GM12878 (cell line): ENCODE measurements at regions not wholly inside any gene's neighbourhood (a gene's known extent, or its start where the extent isn't known, plus 50 kb on each side); places are given as distances from the start of the nearest gene placed in this dataset.

ENCODE experiments used
- ATAC-seq: fragments of 200-7000 bp; cut with Tn5 transposase; 3 replicates; pipeline ENCODE4 v1.9.1; 2020; ENCODE audit warnings: mild to moderate bottlenecking, moderate library complexity
- BruUV-seq: library from RNA; stranded (reverse); fragments of 400-500 nt; replicated peaks from 2 replicates; lab custom pipeline; 2021; lab: Mats Ljungman, UMichigan
- CTCF ChIA-PET: fragments of 300-600 bp; sonication (Branson Sonifier 250); formaldehyde crosslinking; extraction: SDS; loops from one replicate; lab custom pipeline; 2021; ENCODE audit warnings: inconsistent platforms; lab: Yijun Ruan, JAX
- POLR2A ChIA-PET: fragments of 350-600 bp; formaldehyde crosslinking; extraction: SDS; loops from one replicate; lab custom pipeline; 2021; ENCODE audit warnings: inconsistent platforms; lab: Charles Lee
- RAD21 ChIA-PET: fragments of 300-600 bp; sonication (Branson Sonifier 250); formaldehyde crosslinking; loops from one replicate; lab custom pipeline; 2023; ENCODE audit warnings: antibody characterized with exemption; ENCODE audit not compliant: unreplicated experiment; lab: Charles Lee
- SMC1A ChIA-PET: fragments of 300-600 bp; sonication (Branson Sonifier 250); formaldehyde crosslinking; loops from one replicate; lab custom pipeline; 2023; ENCODE audit not compliant: unreplicated experiment, uncharacterized antibody; lab: Charles Lee
- DNase-seq: peaks from one replicate; pipeline ENCODE4 v3.0.0-alpha.2; 2011; ENCODE audit warnings: low read depth, low spot score
- FAIRE-seq: peaks from 3 replicates; lab custom pipeline; 2011; peaks lifted over from hg19 to GRCh38; lab: Jason Lieb, UNC
- H2AFZ ChIP-seq: 2 replicates; pipeline ENCODE4 v1.6.0; 2011; ENCODE audit warnings: low read depth, low read length, control low read depth; ENCODE audit not compliant: control insufficient read depth
- H3K27ac ChIP-seq: 2 replicates; pipeline ENCODE4 v1.5.1; 2011; ENCODE audit warnings: control low read depth; ENCODE audit not compliant: control insufficient read depth, insufficient read depth
- H3K27me3 ChIP-seq, 2 experiments: replicated peaks in 1 of 2; 2 replicates each; pipeline versions ENCODE4 v1.6.0 to v1.6.1; 2011; ENCODE audit warnings: low read length in 1 of 2; ENCODE audit not compliant: control insufficient read depth in 2 of 2, insufficient read depth in 2 of 2
- H3K36me3 ChIP-seq, 2 experiments: 2 replicates each; pipeline ENCODE4 v1.5.1; 2011; ENCODE audit warnings: low read length in 1 of 2; ENCODE audit not compliant: control insufficient read depth in 2 of 2, insufficient read depth in 2 of 2
- H3K4me1 ChIP-seq: 2 replicates; pipeline ENCODE4 v1.6.1; 2011; ENCODE audit warnings: mild to moderate bottlenecking, low read length, moderate library complexity, mixed read lengths; ENCODE audit not compliant: control insufficient read depth, insufficient read depth
- H3K4me2 ChIP-seq: 2 replicates; pipeline ENCODE4 v1.6.0; 2011; ENCODE audit warnings: control low read depth; ENCODE audit not compliant: control insufficient read depth, insufficient read depth
- H3K4me3 ChIP-seq: fragments of 200-600 bp; sonication (generic); 2 replicates; pipeline ENCODE4 v1.5.1; 2016
- H3K79me2 ChIP-seq: 2 replicates; pipeline ENCODE4 v1.6.0; 2011; ENCODE audit warnings: low read length; ENCODE audit not compliant: control insufficient read depth, insufficient read depth
- H3K9ac ChIP-seq: 2 replicates; pipeline ENCODE4 v1.8.0; 2011; ENCODE audit warnings: low read length, control low read depth, mixed read lengths; ENCODE audit not compliant: control insufficient read depth, insufficient read depth
- H3K9me3 ChIP-seq: replicated peaks from 3 replicates; pipeline ENCODE4 v1.5.1; 2011; ENCODE audit warnings: mild to moderate bottlenecking, low read length; ENCODE audit not compliant: control insufficient read depth, insufficient read depth
- H4K20me1 ChIP-seq: 2 replicates; pipeline ENCODE4 v1.6.0; 2011; ENCODE audit not compliant: control insufficient read depth, insufficient read depth
- BRCA1 ChIP-seq: IDR thresholded peaks from 2 replicates; pipeline ENCODE4 v1.6.1; 2011; ENCODE audit warnings: low read depth, low read length, improper control_type of control experiment
- CHD2 ChIP-seq: IDR thresholded peaks from 2 replicates; pipeline ENCODE4 v1.6.1; 2011; ENCODE audit warnings: low read depth, low read length, improper control_type of control experiment, borderline replicate concordance
- EED ChIP-seq: sonication (generic); IDR thresholded peaks from 2 replicates; pipeline ENCODE4 v1.6.1; 2016; ENCODE audit warnings: antibody characterized with exemption, low read depth
- FOXM1 ChIP-seq: IDR thresholded peaks from 2 replicates; pipeline ENCODE4 v1.6.1; 2012; ENCODE audit warnings: low read depth, mild to moderate bottlenecking, inconsistent platforms, low read length, moderate library complexity
- HDGF ChIP-seq: fragments of 450-650 bp; IDR thresholded peaks from 2 replicates; pipeline ENCODE4 v1.6.1; 2016; ENCODE audit warnings: antibody characterized with exemption
- IKZF2 ChIP-seq, 2 experiments: fragments of 450-650 bp; IDR thresholded peaks; 2 replicates each; pipeline ENCODE4 v1.6.1; 2017; ENCODE audit warnings: mild to moderate bottlenecking in 2 of 2, moderate library complexity in 2 of 2
- JUNB ChIP-seq: IDR thresholded peaks from 2 replicates; pipeline ENCODE4 v1.6.1; 2016; ENCODE audit warnings: antibody characterized with exemption, mild to moderate bottlenecking
- MEF2A ChIP-seq: IDR thresholded peaks from 2 replicates; pipeline ENCODE4 v1.6.1; 2011; ENCODE audit warnings: low read depth, mild to moderate bottlenecking, low read length, moderate library complexity; ENCODE audit not compliant: insufficient read depth
- MTA3 ChIP-seq: IDR thresholded peaks from 2 replicates; pipeline ENCODE4 v1.6.1; 2012; ENCODE audit warnings: low read length, inconsistent platforms, borderline replicate concordance
- POLR2AphosphoS5 ChIP-seq: IDR thresholded peaks from 2 replicates; pipeline ENCODE4 v1.6.1; 2011; ENCODE audit warnings: mild to moderate bottlenecking, low read length, inconsistent platforms
- POU2F2 ChIP-seq: IDR thresholded peaks from 3 replicates; pipeline ENCODE4 v1.6.1; 2011; ENCODE audit warnings: low read depth, mild to moderate bottlenecking, low read length, borderline replicate concordance
- RELB ChIP-seq: fragments of 450-650 bp; IDR thresholded peaks from 2 replicates; pipeline ENCODE4 v1.6.1; 2017; ENCODE audit warnings: low read depth, mild to moderate bottlenecking, moderate library complexity
- RUNX3 ChIP-seq: IDR thresholded peaks from 2 replicates; pipeline ENCODE4 v1.6.1; 2012; ENCODE audit warnings: low read length, inconsistent platforms
- SPI1 ChIP-seq: IDR thresholded peaks from 2 replicates; pipeline ENCODE4 v1.6.1; 2011; ENCODE audit warnings: low read depth, mild to moderate bottlenecking, low read length, moderate library complexity, borderline replicate concordance; ENCODE audit not compliant: insufficient read depth
- WRNIP1 ChIP-seq: IDR thresholded peaks from 2 replicates; pipeline ENCODE4 v1.6.1; 2011; ENCODE audit warnings: low read depth, low read length, improper control_type of control experiment, borderline replicate concordance
- ZSCAN29 ChIP-seq: fragments of 450-650 bp; IDR thresholded peaks from 2 replicates; pipeline ENCODE4 v1.6.1; 2017; ENCODE audit warnings: mild to moderate bottlenecking, moderate library complexity
- WGBS: methylation state at CpG from one replicate; pipeline ENCODE4 v1.1.6; 2016; ENCODE audit warnings: low lambda C conversion rate; ENCODE audit not compliant: insufficient replicate concordance, insufficient coverage; ENCODE audit errors: missing lambda C conversion rate; 5-methylcytosine and 5-hydroxymethylcytosine counted together
- in situ Hi-C: fragments of 300-500 bp; cut with MboI; formaldehyde crosslinking; loops from 9 replicates; pipeline ENCODE4 v1.14.3; 2018; ENCODE audit warnings: mixed read lengths
- intact Hi-C: fragments of 100-400 bp; cut with micrococcal nuclease; formaldehyde crosslinking; loops from one replicate; pipeline ENCODE4 v1.14.2; 2022; ENCODE audit not compliant: unreplicated experiment
- TF ChIP-seq, protein P1 (sequence below): fragments of 450-650 bp; IDR thresholded peaks from 2 replicates; pipeline ENCODE4 v1.6.1; 2016; ENCODE audit warnings: mild to moderate bottlenecking

DNA sequence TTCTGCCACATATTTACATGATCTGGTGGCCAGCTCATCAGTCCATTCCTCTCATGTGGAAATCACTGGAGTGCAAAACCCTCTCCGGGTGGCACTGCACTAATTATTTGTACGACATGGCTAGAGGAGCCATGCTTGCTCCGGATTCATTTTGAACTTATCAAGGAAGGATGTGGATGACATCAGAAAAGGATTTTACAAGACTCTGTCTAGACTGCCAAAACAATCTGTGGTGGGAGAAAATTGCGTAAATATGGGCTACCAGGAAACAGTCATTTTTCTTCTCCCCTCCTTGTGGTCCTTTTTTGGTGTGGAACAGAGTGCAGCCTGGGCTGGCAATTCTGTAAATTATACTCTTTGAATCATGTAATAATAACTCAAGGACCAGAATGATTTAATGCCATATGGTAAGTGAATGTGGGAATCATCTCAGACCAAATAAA lies 123.4 kb upstream of the IFNE start:
- ChIA-PET SMC1A (interaction anchor here (1.0 kb wide), 1 partner anchor 21 kb away, joined by 4 read pairs; no protein-coding TSS in a partner anchor), CTCF (interaction anchor here (1.1 to 1.3 kb wide), 2 partner anchors 171 to 280 kb away, joined by 3 to 4 read pairs; no protein-coding TSS in a partner anchor), POLR2A (no interaction called here), RAD21 (no interaction called here)
- H3K9ac ChIP-seq: no peak overlapping the region
- no peaks in the 10 kb centered on the region for H3K36me3 ChIP-seq
- intact Hi-C loops: no loop called here
- ATAC-seq: no peak
- H4K20me1 ChIP-seq: no peaks in the 10 kb centered on the region
- no peak for DNase-seq
- no peaks in the 10 kb centered on the region for H3K4me1 ChIP-seq
- WGBS: 25% methylated on average over 4 of the region's 4 CpGs
- peaks cover 0 to 2% of the 10 kb centered on the region in 2 experiments; a peak in 1 of 4 replicates for H3K27me3 ChIP-seq
- no peaks in the 10 kb centered on the region for H3K79me2 ChIP-seq
- H3K4me3 ChIP-seq: no peak overlapping the region
- no peak for FAIRE-seq
- H3K27ac ChIP-seq: no peak overlapping the region
- BruUV-seq: no TSS peak
- H3K4me2 ChIP-seq: no peak overlapping the region
- TF ChIP-seq SPI1 (no peak), MTA3 (no peak), POU2F2 (no peak), HDGF (no peak), MEF2A (no peak), RUNX3 (no peak), WRNIP1 (no peak), ZSCAN29 (no peak), EED (no peak), CHD2 (no peak), FOXM1 (no peak), BRCA1 (no peak), RELB (no peak), IKZF2 (IDR thresholded peaks at IDR 0.05) (no peak), JUNB (no peak), POLR2AphosphoS5 (no peak)
- TF ChIP-seq, protein P1, sequence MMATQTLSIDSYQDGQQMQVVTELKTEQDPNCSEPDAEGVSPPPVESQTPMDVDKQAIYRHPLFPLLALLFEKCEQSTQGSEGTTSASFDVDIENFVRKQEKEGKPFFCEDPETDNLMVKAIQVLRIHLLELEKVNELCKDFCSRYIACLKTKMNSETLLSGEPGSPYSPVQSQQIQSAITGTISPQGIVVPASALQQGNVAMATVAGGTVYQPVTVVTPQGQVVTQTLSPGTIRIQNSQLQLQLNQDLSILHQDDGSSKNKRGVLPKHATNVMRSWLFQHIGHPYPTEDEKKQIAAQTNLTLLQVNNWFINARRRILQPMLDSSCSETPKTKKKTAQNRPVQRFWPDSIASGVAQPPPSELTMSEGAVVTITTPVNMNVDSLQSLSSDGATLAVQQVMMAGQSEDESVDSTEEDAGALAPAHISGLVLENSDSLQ: no peak
- no peak overlapping the region for H2AFZ ChIP-seq
- in situ Hi-C loops: no loop called here
- no peaks in the 10 kb centered on the region for H3K9me3 ChIP-seq
